K562 (cell line): ENCODE measurements at regions not wholly inside any gene's neighbourhood (a gene's known extent, or its start where the extent isn't known, plus 50 kb on each side); places are given as distances from the start of the nearest gene placed in this dataset.

Experiments
- CTCF ChIP-seq, 3 experiments: IDR thresholded peaks in 2 of 3; conservative IDR thresholded peaks in 1 of 3; 2 replicates each; pipeline ENCODE4 v1.5.1; 2011 to 2012; ENCODE audit warnings: low read length in 3 of 3, mild to moderate bottlenecking in 3 of 3, control low read depth in 2 of 3, improper control_type of control experiment in 1 of 3, inconsistent platforms in 1 of 3, low read depth in 1 of 3, mixed read lengths in 1 of 3, moderate library complexity in 1 of 3; ENCODE audit not compliant: insufficient read depth in 2 of 3
- FOXK1 ChIP-seq: sonication (generic); formaldehyde crosslinking; IDR thresholded peaks from 2 replicates; pipeline ENCODE4 v1.8.0; 2022; ENCODE audit warnings: missing genetic modification reagents, mild to moderate bottlenecking, borderline replicate concordance
- GABPA ChIP-seq: fragments of 200-800 bp; sonication (Bioruptor generic); conservative IDR thresholded peaks from 2 replicates; pipeline ENCODE4 v1.6.1; 2016; ENCODE audit warnings: low read depth, missing genetic modification characterization, missing compliant biosample characterization
- HSF4 ChIP-seq: fragments of 250-450 bp; sonication (Bioruptor Pico); IDR thresholded peaks from 2 replicates; pipeline ENCODE4 v2.1.2; 2022; ENCODE audit warnings: mild to moderate bottlenecking, moderate library complexity, borderline replicate concordance
- RFX1 ChIP-seq: fragments of 450-650 bp; IDR thresholded peaks from 2 replicates; pipeline ENCODE4 v1.6.1; 2016; ENCODE audit warnings: mild to moderate bottlenecking, moderate library complexity
- TEAD1 ChIP-seq, 2 experiments: fragments of 450-650 bp in 1 of 2; sonication (generic) in 1 of 2; formaldehyde crosslinking; IDR thresholded peaks; 2 replicates each; pipeline versions ENCODE4 v1.4.0 to v1.8.0; 2020 to 2022; ENCODE audit warnings: mild to moderate bottlenecking in 2 of 2, missing genetic modification reagents in 1 of 2

GRCh38 chr4:181671672-181672071 is 571.5 kb upstream of the TENM3 start:
- TF ChIP-seq HSF4 (CRISPR knock-in tag) = no peak
- no peak for TF ChIP-seq FOXK1 (CRISPR knock-in tag)
- TF ChIP-seq TEAD1 (CRISPR knock-in tag; IDR thresholded peaks at IDR 0.05) = no peak
- TF ChIP-seq RFX1 = no peak
- no peak for TF ChIP-seq CTCF (IDR thresholded peaks at IDR 0.05 in 2 of 3, conservative IDR thresholded peaks at IDR 0.05 in 1 of 3; ENCODE audit: insufficient read depth in 2 of 3, low read depth in 1 of 3, low read length in 3 of 3)
- no peak for TF ChIP-seq GABPA (tag)
